GM23248 (cell line): ENCODE measurements at regions not wholly inside any gene's neighbourhood (a gene's known extent, or its start where the extent isn't known, plus 50 kb on each side); places are given as distances from the start of the nearest gene placed in this dataset.

Experiments used
- DNase-seq: peaks from one replicate; pipeline ENCODE4 v3.0.0-alpha.2; 2015
- H2AFZ ChIP-seq: fragments of 200-600 bp; sonication (generic); 2 replicates; pipeline ENCODE4 v1.6.1; 2016; ENCODE audit warnings: antibody characterized with exemption
- H3F3A ChIP-seq: fragments of 200-600 bp; sonication (generic); 2 replicates; pipeline ENCODE4 v1.6.1; 2016; ENCODE audit warnings: mild to moderate bottlenecking, antibody characterized with exemption, mixed run types; ENCODE audit not compliant: insufficient read depth
- H3K27ac ChIP-seq: fragments of 200-600 bp; sonication (generic); 2 replicates; pipeline ENCODE4 v1.5.1; 2016; ENCODE audit warnings: mild to moderate bottlenecking
- H3K27me3 ChIP-seq: fragments of 200-600 bp; sonication (generic); replicated peaks from 2 replicates; pipeline ENCODE4 v1.6.1; 2016; ENCODE audit warnings: mild to moderate bottlenecking; ENCODE audit not compliant: insufficient read depth
- H3K36me3 ChIP-seq: fragments of 200-600 bp; sonication (generic); 2 replicates; pipeline ENCODE4 v1.6.1; 2016; ENCODE audit warnings: low read depth, mild to moderate bottlenecking
- H3K4me1 ChIP-seq: fragments of 200-600 bp; sonication (generic); 2 replicates; pipeline ENCODE4 v1.6.1; 2016; ENCODE audit warnings: mild to moderate bottlenecking; ENCODE audit not compliant: insufficient read depth
- H3K4me2 ChIP-seq: fragments of 200-600 bp; sonication (generic); one replicate; pipeline ENCODE4 v1.6.1; 2016; ENCODE audit warnings: mild to moderate bottlenecking; ENCODE audit not compliant: unreplicated experiment
- H3K4me3 ChIP-seq: fragments of 200-600 bp; sonication (generic); 2 replicates; pipeline ENCODE4 v1.5.1; 2016; ENCODE audit warnings: mild to moderate bottlenecking
- H3K79me2 ChIP-seq: fragments of 200-600 bp; sonication (generic); 2 replicates; pipeline ENCODE4 v1.6.1; 2016; ENCODE audit warnings: mild to moderate bottlenecking; ENCODE audit not compliant: insufficient read depth
- H3K9ac ChIP-seq: fragments of 200-600 bp; sonication (generic); 2 replicates; pipeline ENCODE4 v1.6.1; 2016; ENCODE audit warnings: mild to moderate bottlenecking
- H3K9me2 ChIP-seq: fragments of 200-600 bp; sonication (generic); 2 replicates; pipeline ENCODE4 v1.6.1; 2016; ENCODE audit warnings: mixed run types, mild to moderate bottlenecking, moderate library complexity; ENCODE audit not compliant: insufficient read depth
- H3K9me3 ChIP-seq: fragments of 200-600 bp; sonication (generic); one replicate; pipeline ENCODE4 v1.6.1; 2017; ENCODE audit warnings: low read depth
- H4K20me1 ChIP-seq: fragments of 200-600 bp; sonication (generic); 2 replicates; pipeline ENCODE4 v1.6.0; 2016; ENCODE audit not compliant: insufficient read depth
- EZH2 ChIP-seq: fragments of 200-600 bp; sonication (generic); IDR thresholded peaks from 2 replicates; pipeline ENCODE4 v1.6.1; 2018; ENCODE audit warnings: antibody characterized with exemption, mild to moderate bottlenecking; ENCODE audit not compliant: insufficient read depth, poor library complexity, severe bottlenecking
- EZH2phosphoT487 ChIP-seq: fragments of 200-600 bp; sonication (generic); IDR thresholded peaks from 2 replicates; pipeline ENCODE4 v1.6.1; 2018; ENCODE audit warnings: antibody characterized with exemption, moderate library complexity, mild to moderate bottlenecking, low read depth; ENCODE audit not compliant: insufficient read depth
- WGBS, 2 experiments: methylation state at CpG; one replicate each; pipeline ENCODE4 v1.1.6; 2015 to 2017; ENCODE audit warnings: low lambda C conversion rate in 2 of 2, low coverage in 1 of 2; ENCODE audit errors: missing lambda C conversion rate in 2 of 2; 5-methylcytosine and 5-hydroxymethylcytosine counted together
- in situ Hi-C: fragments of 300-500 bp; cut with MboI; formaldehyde crosslinking; loops from 2 replicates; pipeline ENCODE4 v1.15.0; 2020

GRCh38 chrX:45267007-45267406, 66.3 kb upstream of the DIPK2B start:
- in situ Hi-C loops, result no loop called here
- Histone ChIP-seq H3K9ac (no peak overlapping the region), H2AFZ (no peak overlapping the region), H3K27ac (no peak overlapping the region), H3F3A (no peaks in the 10 kb centered on the region), H3K4me2 (no peak overlapping the region), H3K27me3 (no peaks in the 10 kb centered on the region), H3K36me3 (no peaks in the 10 kb centered on the region), H3K79me2 (no peaks in the 10 kb centered on the region), H3K9me3 (no peaks in the 10 kb centered on the region), H3K4me1 (no peaks in the 10 kb centered on the region), H4K20me1 (no peaks in the 10 kb centered on the region), H3K9me2 (no peaks in the 10 kb centered on the region), H3K4me3 (no peak overlapping the region)
- 62 to 82% methylated on average over 1 of the region's 1 CpG for WGBS, 2 experiments
- DNase-seq, result no peak
- TF ChIP-seq EZH2 (no peak), EZH2phosphoT487 (no peak)

GRCh38 chrX:45266456-45266855, 65.8 kb upstream of the DIPK2B start:
- no peak for DNase-seq
- H3K4me3 ChIP-seq, result no peak overlapping the region
- H3K9ac ChIP-seq, result no peak overlapping the region
- no peaks in the 10 kb centered on the region for H3K79me2 ChIP-seq
- in situ Hi-C loops, result no loop called here
- no peak overlapping the region for H3K4me2 ChIP-seq
- TF ChIP-seq EZH2phosphoT487 (no peak), EZH2 (no peak)
- no peaks in the 10 kb centered on the region for H3K4me1 ChIP-seq
- no peaks in the 10 kb centered on the region for H3K36me3 ChIP-seq
- H3K27ac ChIP-seq, result no peak overlapping the region
- no peaks in the 10 kb centered on the region for H3K27me3 ChIP-seq
- 89 to 93% methylated on average over 1 of the region's 1 CpG for WGBS, 2 experiments
- H4K20me1 ChIP-seq, result no peaks in the 10 kb centered on the region
- no peak overlapping the region for H2AFZ ChIP-seq
- H3F3A ChIP-seq, result no peaks in the 10 kb centered on the region
- H3K9me3 ChIP-seq, result no peaks in the 10 kb centered on the region
- no peaks in the 10 kb centered on the region for H3K9me2 ChIP-seq

- Histone ChIP-seq H3K9ac (no peak overlapping the region), H3K36me3 (no peaks in the 10 kb centered on the region), H3F3A (no peaks in the 10 kb centered on the region), H3K4me1 (no peaks in the 10 kb centered on the region), H2AFZ (no peak overlapping the region), H3K27ac (no peak overlapping the region), H3K9me3 (no peaks in the 10 kb centered on the region), H3K79me2 (no peaks in the 10 kb centered on the region), H3K9me2 (no peaks in the 10 kb centered on the region), H4K20me1 (no peaks in the 10 kb centered on the region), H3K4me3 (no peak overlapping the region), H3K4me2 (no peak overlapping the region), H3K27me3 (no peaks in the 10 kb centered on the region)
- whole genome bisulfite sequencing, 2 experiments, result 65 to 72% methylated on average over 7 of the region's 7 CpGs
- no peak for DNase-seq
- in situ Hi-C loops, result no loop called here
- TF ChIP-seq EZH2phosphoT487 (no peak), EZH2 (no peak)
Observed at GRCh38 chrX:45264865-45265264, 64.2 kb upstream of the DIPK2B start.

- in situ Hi-C loops, result no loop called here
- Histone ChIP-seq H2AFZ (no peak overlapping the region), H3F3A (no peaks in the 10 kb centered on the region), H3K4me1 (no peaks in the 10 kb centered on the region), H3K27ac (no peak overlapping the region), H4K20me1 (no peaks in the 10 kb centered on the region), H3K9ac (no peak overlapping the region), H3K4me3 (no peak overlapping the region), H3K27me3 (no peaks in the 10 kb centered on the region), H3K4me2 (no peak overlapping the region), H3K79me2 (no peaks in the 10 kb centered on the region), H3K36me3 (no peaks in the 10 kb centered on the region), H3K9me2 (no peaks in the 10 kb centered on the region), H3K9me3 (no peaks in the 10 kb centered on the region)
- DNase-seq, result no peak
- WGBS, 2 experiments, result 20 to 67% methylated on average over 1 of the region's 1 CpG
- TF ChIP-seq EZH2phosphoT487, result no peak
- no peak for TF ChIP-seq EZH2
Observed at GRCh38 chrX:45261471-45261870, 60.8 kb upstream of the DIPK2B start.

GRCh38 chrX:45261005-45261404, 60.3 kb upstream of the DIPK2B start:
- Histone ChIP-seq H3K4me1 (no peaks in the 10 kb centered on the region), H3K9me2 (no peaks in the 10 kb centered on the region), H3K27me3 (no peaks in the 10 kb centered on the region), H3K9me3 (no peaks in the 10 kb centered on the region), H3K4me2 (no peak overlapping the region), H4K20me1 (no peaks in the 10 kb centered on the region), H3K9ac (no peak overlapping the region), H3F3A (no peaks in the 10 kb centered on the region), H3K36me3 (no peaks in the 10 kb centered on the region), H3K27ac (no peak overlapping the region), H2AFZ (no peak overlapping the region), H3K4me3 (no peak overlapping the region), H3K79me2 (no peaks in the 10 kb centered on the region)
- TF ChIP-seq EZH2 (no peak), EZH2phosphoT487 (no peak)
- DNase-seq, result no peak
- in situ Hi-C loops, result no loop called here
- 0 to 33% methylated on average over 1 of the region's 1 CpG for WGBS, 2 experiments
